ENCODE measurements at regions not wholly inside any gene's neighbourhood (a gene's known extent, or its start where the extent isn't known, plus 50 kb on each side); places are given as distances from the start of the nearest gene placed in this dataset.

DNA sequence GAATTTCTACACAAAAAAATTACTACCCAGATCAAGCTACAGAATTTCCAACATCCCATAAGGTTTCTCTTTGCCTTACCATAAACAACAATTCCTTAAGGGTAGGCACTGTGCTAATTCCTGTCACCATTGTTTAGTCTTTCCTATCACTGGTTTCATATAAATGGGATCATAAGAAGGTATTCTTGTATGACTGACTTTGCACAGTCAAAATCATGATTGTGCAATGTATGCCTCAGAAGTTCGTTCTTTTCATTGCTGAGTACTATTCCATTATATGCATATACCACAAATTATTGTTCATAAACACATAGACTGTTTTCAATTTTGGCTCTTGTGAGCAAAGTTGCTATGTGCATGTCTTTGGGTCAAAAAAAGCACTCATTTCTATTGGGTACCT, 611.6 kb upstream of the CADM1 start:
- no peak for DNase-seq (ENCODE audit: extremely low read depth in 1 of 11, low read depth in 9 of 11, low spot score in 4 of 11)

DNA sequence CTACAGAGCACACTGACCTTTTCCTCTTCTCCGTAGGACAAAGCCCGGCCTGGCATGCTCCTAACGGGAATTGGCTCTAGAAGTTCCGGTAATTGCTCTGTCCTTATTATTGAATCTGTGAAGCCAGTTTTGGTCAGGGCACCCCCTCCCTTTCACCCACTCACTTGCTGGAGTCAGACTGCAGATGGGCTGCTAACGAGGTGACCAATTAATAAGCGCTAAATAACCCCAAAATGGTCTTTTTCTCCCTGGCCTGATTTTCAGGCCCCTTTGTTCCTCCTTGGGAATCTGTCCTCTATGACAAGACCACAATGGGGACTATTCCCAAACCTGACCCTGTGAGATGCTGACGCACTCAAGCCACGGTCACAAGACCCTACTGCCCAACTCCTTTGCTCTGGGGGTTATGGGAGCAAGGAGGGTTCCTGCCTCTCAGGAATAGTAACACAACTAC, 610.0 kb upstream of the CADM1 start:
- DNase-seq (ENCODE audit: extremely low read depth in 1 of 11, low read depth in 9 of 11, low spot score in 4 of 11), result no peak

DNA sequence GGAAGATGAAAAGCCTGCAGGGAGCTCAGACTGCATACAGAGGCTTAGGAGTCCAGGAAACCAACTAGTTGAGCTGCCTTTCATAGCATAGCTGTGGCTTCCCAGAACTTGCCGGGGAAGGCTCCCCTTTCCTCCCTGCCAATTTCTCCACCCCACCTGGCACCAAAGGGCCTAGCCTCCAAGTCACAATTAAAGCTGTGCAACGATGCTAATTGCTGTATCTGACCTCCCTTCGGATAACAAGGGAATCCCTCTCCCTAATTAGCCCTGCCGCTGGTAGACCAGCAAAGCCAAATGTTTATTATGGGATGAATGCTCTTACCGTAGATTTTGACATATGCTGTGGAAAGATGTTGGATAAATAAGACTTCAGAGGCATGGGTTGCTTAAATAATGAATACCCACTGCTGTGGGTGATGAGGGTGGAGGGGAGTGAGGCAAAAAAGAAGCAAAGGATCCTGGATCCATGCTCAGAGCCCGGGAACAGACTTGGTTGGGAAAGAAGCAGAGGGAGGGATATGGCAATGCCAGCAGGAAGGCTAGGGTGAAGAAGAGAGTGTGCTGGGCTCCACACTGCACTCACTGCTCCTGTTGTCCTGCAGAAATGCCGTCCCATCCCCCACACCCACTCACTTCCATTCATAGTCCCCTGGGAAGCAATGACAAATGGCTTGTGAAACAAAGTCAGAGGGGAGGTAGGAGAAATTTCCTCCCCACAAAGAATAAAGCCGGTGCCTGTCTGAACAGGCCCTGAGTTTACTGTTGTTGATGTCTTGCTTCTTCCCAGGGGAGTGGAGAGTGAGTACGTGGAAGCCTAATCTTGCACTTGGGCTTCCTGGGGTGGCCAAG, 608.1 kb upstream of the CADM1 start:
- DNase-seq (ENCODE audit: extremely low read depth in 1 of 11, low read depth in 9 of 11, low spot score in 4 of 11), result no peak

DNA sequence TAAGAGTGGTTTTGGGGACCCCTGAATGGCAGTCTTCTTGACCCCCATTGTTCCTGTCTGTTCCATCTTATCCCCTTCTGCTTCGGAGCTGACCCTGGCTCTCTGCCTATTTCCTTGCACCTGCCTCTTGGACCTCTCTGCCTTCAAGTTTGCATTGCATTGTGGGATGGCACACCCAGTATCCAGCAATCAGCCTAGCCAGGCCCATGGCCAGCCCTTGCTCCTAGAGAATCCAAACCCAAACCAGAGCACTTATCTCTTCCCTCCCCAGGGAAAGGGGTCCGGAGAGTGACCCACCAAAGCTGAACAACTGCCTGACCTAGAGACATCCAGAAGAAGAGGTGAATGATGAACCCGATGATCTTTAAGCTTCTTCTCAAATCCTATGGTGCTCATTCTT, 607.3 kb upstream of the CADM1 start:
- no peak for DNase-seq (ENCODE audit: extremely low read depth in 1 of 11, low read depth in 9 of 11, low spot score in 4 of 11)

DNA sequence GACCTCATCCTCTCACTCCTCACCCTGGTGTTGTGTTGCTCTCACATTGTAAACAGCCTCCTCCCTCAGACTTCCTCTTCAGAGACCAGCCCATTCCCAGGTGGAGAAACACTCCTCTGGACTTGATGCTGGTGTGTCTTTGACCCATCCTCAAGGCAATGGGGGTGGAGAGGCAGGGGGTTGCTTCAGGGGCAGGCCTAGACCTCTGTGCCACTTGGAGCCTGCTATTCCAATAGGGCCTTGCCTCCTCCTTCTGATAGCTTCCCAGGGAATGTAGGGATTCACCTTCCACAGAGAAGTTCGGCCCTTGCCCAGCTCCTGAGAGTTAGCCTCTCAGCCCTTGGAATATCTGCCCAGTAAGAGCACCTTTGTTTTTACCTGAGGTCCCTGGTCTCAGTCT, 606.6 kb upstream of the CADM1 start:
- DNase-seq (ENCODE audit: extremely low read depth in 1 of 11, low read depth in 9 of 11, low spot score in 4 of 11), result no peak

DNA sequence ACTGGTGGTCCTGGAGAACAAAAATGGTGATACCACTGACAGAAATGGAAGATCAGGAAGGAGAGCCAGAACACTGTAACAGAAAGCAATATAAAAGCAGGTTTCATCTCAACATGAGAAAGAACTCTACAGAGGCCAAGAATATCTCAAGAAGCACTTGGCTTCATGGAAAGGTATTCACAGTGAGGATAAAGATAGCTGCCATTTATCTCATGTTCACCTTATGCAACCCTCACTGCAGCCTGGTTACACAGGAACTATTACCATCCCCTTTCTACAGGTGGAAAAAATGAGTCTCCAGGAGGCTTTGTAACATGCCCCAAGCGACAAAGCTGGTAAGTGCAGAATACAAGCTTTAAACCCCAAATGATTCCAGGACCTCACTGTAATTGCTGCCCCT, 606.1 kb upstream of the CADM1 start:
- no peak for DNase-seq (ENCODE audit: extremely low read depth in 1 of 11, low read depth in 9 of 11, low spot score in 4 of 11)

DNA sequence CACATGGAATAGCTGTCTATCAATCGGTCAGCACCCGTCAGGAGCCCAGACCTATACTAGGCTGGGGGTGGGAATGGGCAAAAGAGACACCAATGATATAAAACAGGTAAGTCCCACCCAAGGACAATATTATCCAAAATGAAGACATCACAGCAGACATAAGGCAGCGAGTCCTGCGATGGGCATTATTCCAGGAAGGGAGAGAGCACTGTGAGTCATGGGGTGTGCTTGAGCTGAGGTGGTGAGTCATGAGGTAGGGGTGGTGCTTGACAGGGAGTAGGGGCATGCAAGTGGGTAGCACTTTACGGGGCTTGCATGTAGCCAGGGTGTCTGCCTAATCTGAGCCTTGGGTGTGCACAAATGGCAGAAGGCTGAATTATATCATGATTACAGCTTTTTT, 605.0 kb upstream of the CADM1 start:
- no peak for DNase-seq (ENCODE audit: extremely low read depth in 1 of 11, low read depth in 9 of 11, low spot score in 4 of 11)

DNA sequence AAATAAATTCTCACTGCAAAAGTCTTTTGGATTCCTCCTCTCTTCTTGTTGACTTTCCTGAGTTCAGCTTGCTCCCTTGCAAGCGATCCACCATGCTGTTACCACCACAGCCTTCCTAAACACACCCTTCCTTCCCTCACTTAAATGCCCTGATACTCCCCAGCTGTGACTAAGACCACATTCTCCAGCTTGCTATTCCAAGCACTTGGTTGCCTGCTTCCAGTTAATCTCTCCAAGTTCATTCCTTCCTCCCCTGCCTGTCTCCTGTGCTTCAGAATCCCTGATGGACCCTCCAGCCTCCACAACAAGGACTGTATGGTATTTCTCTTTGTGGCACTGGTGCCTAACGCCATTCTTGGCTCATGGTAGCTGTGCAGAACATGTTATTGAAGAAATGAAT, 603.9 kb upstream of the CADM1 start:
- DNase-seq (ENCODE audit: extremely low read depth in 1 of 11, low read depth in 9 of 11, low spot score in 4 of 11), result peak in 1 of 11 donors; percentile 10

DNA sequence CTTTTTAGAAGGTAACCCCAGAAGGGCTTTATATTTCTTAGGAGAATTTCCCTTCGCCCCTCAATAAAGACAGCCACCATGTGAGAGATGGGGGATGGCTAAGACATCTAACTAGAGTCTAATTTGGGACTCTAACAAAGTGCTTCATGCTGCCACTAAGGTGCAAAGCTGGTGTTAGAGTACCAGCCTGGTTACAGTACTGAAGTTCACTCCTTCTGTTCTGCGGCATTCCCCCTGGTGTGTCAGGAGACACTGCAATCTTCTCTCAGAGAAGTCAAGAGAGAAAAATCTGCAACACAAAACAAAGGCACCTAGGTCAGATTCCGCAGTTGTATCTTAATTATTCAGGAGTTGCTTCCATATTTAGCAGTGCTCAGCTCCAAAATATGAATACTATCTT, 603.0 kb upstream of the CADM1 start:
- DNase-seq (ENCODE audit: extremely low read depth in 1 of 11, low read depth in 9 of 11, low spot score in 4 of 11), result no peak

DNA sequence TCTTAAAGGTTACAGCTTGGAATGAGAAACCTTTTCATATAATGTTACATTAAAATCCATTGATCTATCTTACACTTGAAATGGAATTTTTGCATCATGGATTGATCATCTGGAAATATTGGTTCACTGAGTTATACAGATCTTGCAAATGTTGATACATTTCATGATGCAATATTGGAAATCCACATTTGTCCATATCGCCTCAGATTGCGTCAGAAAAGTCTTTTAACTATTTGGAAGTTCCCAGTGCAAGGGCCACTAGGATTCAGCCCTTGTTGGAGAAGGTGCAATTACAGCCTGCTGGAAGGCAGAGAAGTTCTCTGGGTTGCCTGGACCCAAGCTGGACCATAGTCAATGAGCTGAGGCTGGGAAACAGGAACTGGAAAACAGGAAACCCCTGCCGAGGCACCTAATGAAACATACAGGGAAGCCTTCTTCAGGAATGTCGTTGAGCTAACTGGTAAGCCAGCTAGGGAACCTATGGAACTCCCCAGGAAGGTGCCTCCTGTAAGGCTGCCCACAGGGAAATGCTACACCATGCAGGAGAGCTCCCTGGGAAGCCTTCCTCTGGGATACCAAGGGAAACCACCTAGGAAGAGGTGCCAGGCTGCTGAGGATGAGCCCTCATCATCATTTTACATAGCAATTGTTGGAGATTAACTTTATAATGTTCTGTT, 600.4 kb upstream of the CADM1 start:
- no peak for DNase-seq (ENCODE audit: extremely low read depth in 1 of 11, low read depth in 9 of 11, low spot score in 4 of 11)

DNA sequence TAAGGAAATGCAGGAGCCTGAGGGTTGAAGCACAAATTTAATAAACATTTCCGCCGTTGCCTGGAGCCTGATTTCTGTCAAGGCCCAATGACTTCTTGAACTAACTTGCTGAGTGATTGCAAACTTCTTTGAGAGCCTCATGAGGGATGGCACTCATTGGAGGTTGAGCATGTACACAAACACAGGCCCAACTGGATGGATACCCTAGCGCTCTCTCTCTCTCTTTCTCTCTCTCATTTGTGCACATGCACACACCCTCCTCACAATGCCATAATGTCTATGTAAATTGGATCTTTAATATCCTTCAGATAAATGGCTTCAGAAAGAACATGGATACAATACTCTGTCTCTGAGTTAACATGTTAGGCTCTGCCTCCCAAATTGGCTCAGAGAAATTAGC, 597.7 kb upstream of the CADM1 start:
- DNase-seq (ENCODE audit: extremely low read depth in 1 of 11, low read depth in 9 of 11, low spot score in 4 of 11), result no peak

DNA sequence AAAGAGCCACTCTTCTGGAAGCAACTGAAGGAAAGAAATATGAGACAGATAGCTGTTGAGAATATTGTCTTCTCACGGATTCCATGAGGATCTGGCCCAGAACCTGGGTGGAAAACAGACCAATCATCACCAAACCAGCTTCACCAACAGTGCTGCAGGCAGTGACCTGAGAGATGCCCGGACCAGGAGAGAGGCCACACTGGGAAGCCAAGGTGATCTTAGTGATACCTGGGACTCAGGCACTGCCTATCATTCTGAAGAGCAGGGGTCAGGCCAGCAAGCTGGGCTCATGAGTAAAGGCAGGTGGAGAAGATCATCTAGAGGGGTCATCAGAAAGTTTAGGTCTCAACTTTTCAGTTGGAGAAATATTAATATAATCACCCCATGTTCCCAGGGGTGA, 595.8 kb upstream of the CADM1 start:
- DNase-seq (ENCODE audit: extremely low read depth in 1 of 11, low read depth in 9 of 11, low spot score in 4 of 11), result no peak

DNA sequence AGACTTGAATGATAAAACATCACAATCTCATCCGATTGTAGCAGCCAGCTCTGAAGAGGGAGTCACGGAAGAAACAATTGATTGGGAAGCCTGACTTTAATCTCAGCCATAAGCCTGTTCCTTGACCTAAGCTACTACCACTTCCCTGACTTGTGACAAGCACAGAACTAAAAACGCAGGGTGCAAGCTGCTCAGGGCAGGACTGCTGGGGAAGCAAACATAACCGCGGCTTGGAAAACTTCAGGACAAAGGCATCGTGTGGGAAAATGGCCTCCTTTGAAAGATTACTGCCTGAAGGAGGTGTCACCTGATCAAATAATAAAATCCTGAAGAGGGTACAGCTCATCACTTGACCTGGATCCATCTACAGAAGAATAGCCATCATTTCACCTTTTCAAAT, 595.3 kb upstream of the CADM1 start:
- DNase-seq (ENCODE audit: extremely low read depth in 1 of 11, low read depth in 9 of 11, low spot score in 4 of 11), result no peak

DNA sequence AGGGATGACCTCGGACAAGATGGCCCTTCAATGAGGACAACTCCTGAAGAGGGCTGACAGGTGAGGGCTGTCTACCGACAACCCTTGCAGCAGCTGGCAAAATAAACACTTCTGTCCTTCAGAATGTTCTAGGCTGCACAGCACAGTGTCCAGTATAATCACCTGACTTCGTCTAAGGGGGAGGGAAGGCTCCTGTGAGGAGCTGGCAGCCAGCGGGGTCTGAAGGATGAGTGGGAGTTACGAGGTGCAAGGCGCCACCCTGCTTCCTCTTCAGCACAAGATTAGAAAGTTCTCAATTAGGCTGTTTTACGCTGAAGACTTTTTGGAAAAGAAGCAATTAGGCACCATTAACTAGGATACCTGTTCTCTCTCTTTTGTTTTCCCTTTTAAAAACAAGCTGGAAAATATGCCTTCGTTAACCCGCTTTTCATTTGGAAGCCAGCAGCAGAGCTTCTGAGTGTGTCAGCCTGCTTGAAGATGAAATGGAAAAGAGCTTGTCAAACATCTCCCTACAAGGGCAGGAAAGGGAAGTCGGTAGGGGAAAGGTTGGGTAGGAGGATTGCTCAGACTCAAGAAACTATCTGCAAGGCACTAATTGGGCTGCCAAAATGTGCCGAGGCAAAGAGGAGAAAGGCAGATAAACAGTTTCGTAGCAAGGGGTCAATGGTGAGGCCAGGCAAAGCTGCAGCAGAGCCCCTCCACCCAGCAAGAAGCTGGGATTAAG, 592.2 kb upstream of the CADM1 start:
- DNase-seq (ENCODE audit: extremely low read depth in 1 of 11, low read depth in 9 of 11, low spot score in 4 of 11), result no peak

DNA sequence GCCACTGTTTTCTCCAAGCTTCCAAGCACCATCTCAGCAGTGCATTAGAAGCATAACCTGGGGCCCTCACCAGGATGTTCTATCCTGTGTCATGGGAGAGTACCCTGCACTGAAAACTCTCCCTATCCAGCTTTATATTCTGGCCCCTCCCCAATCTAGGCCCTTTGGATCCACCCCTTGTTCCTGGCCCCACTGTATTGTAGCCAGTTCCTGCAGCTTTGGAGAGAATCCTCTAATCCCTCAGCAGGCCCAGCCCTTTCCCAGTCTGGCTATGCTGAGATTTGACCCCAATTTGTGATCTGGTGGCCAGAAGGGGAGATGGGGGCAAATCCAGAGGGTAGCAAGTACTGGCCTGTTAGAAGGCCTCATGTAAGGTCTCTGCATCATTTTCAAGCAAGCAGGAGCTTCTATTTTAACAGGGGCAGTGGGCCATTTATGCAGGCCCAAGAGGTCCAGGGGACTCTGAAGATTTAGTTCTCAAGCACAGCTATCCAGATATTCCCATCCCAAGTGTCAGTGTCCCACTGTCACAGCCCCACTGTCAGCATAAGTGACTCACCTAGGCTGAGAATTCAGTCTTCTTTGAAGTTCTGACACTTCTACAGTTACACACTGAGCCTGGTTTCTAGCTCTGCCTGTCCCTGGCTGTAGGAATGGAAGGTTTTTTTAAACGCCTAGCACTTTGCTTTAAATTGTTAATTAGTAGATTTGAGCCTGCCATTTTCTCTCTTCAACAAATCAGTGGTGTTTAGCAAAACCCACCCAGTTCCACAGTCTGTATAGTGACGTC, 589.5 kb upstream of the CADM1 start:
- no peak for DNase-seq (ENCODE audit: extremely low read depth in 1 of 11, low read depth in 9 of 11, low spot score in 4 of 11)

DNA sequence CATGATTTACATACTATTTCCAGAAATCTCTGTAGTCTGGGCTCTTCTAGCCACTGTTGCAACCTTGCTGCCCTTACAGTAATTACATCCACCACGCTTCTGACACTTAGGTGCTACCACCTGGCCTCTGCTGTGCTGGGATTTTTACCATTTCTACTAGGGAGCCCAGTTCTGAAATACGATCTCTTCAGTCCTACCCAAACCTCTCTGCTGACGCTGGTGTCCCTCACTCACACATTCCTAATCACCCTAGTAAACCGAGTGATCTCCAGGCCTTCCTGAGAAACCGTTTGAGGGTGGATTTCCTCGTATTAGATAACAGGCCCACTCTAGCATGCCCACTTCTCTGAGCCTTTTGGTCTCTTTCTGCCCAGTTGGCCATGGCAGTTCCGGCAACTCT, 588.9 kb upstream of the CADM1 start:
- DNase-seq (ENCODE audit: extremely low read depth in 1 of 11, low read depth in 9 of 11, low spot score in 4 of 11), result no peak

DNA sequence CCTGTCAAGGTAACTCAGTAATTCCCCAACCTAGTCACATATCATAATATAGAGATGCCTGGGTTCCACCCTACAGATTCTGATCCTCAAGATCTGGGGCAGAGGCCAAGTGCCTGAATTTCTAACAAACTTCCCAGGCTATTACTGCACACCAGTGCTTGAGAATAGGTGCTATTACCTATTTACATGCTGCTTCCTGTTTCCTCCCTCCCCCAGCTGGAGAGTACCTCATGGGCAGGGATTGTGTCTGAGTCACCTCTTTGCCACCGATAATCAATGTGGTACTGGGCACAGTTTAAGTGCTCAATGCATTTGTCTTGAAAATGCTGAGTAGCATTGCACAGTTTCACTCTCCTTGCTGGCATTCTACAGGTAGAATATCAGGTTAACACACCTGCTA, 582.2 kb upstream of the CADM1 start:
- DNase-seq (ENCODE audit: extremely low read depth in 1 of 11, low read depth in 9 of 11, low spot score in 4 of 11), result no peak

DNA sequence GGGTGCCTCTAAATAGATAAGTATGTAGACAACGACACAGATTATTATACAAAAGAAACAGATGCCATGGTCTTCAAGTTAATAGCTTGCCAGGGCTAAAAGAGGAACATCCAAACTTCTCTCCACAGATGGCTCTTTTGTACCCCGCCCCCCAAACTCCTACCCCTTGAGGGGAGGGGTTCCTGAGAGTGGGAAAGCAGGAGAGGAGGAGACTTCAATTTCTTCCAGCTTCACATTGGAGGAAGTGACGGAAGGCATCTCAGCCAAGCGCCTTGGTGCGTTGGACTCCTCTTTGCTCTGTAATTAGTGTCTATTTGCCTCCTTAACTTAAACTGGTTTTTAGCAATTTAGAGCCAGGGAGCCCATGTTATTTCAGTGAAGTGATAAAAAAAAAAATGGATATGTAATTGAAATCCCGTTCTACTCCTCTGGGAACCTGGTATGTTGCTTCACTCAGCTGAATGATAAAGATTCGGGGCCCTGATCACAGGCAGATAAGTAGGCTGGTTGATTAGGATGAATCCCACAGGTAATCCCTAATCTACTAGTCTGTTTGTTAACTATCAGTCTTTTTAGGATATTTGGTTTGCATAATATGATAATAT, 580.9 kb upstream of the CADM1 start:
- DNase-seq (ENCODE audit: extremely low read depth in 1 of 11, low read depth in 9 of 11, low spot score in 4 of 11), result no peak

DNA sequence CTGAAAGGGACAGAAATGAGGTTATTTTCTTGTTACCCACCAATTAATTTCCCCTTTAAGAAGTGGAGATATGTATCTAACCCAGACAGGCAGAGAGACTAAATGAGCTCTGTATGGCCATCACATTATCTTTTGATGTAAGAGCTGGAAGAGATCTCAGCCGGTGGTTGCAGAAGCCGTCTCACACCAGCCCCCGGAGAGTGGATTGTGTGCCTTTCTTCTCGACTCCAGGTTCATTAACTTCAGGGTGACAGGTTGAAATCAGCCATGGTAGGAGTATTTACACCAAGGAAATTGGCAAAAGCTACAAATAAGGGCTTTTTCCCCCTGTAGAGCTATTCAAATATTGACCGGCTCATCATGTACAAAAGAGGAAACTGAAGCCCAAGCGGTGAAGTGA, 580.3 kb upstream of the CADM1 start:
- DNase-seq (ENCODE audit: extremely low read depth in 1 of 11, low read depth in 9 of 11, low spot score in 4 of 11), result no peak

Measured in renal cortex interstitium (tissue), 11 donors.